Stimulated activated naive CD8-positive, alpha-beta T cell treated with anti-CD3 and anti-CD28 coated beads, Interleukin-15, Interleukin-2, amounts not matched to agents 100 ng/mL and 50 ng/mL, for 24 hours (primary cell): ENCODE measurements at regions not wholly inside any gene's neighbourhood (a gene's known extent, or its start where the extent isn't known, plus 50 kb on each side); places are given as distances from the start of the nearest gene placed in this dataset.
"Not testable (repeated sequence)": the region's sequence is repeated elsewhere in the genome, so short reads cannot be mapped to it uniquely, and the experiment has no call there.

Experiments used
- H3K27ac Mint-ChIP-seq: one replicate; pipeline ENCODE4 v1.8.0; 2021; ENCODE audit warnings: mild to moderate bottlenecking, mixed read lengths
- H3K27me3 Mint-ChIP-seq: one replicate; pipeline ENCODE4 v1.8.0; 2021; ENCODE audit warnings: mixed read lengths
- H3K36me3 Mint-ChIP-seq: one replicate; pipeline ENCODE4 v1.8.0; 2021; ENCODE audit warnings: low read depth, mixed read lengths
- H3K4me1 Mint-ChIP-seq: one replicate; pipeline ENCODE4 v1.8.0; 2021; ENCODE audit warnings: low read depth, mixed read lengths
- H3K4me3 Mint-ChIP-seq: one replicate; pipeline ENCODE4 v1.8.0; 2021; ENCODE audit warnings: mild to moderate bottlenecking, mixed read lengths
- H3K9me3 Mint-ChIP-seq: one replicate; pipeline ENCODE4 v1.8.0; 2021; ENCODE audit warnings: mixed read lengths

GRCh38 chr10:118442032-118442431, 99.9 kb upstream of the FAM204A start:
- H3K4me1 Mint-ChIP-seq = no peaks in the 10 kb centered on the region
- no peaks in the 10 kb centered on the region for H3K36me3 Mint-ChIP-seq
- no peak overlapping the region for H3K27ac Mint-ChIP-seq
- H3K9me3 Mint-ChIP-seq = no peaks in the 10 kb centered on the region
- H3K4me3 Mint-ChIP-seq = no peak overlapping the region
- peaks cover 33% of the 10 kb centered on the region for H3K27me3 Mint-ChIP-seq

GRCh38 chr10:118439824-118440223, 97.7 kb upstream of the FAM204A start:
- no peaks in the 10 kb centered on the region for H3K36me3 Mint-ChIP-seq
- no peak overlapping the region for H3K27ac Mint-ChIP-seq
- no peak overlapping the region for H3K4me3 Mint-ChIP-seq
- H3K9me3 Mint-ChIP-seq = no peaks in the 10 kb centered on the region
- H3K27me3 Mint-ChIP-seq = peaks cover 39% of the 10 kb centered on the region
- no peaks in the 10 kb centered on the region for H3K4me1 Mint-ChIP-seq

GRCh38 chr10:118436742-118437141, 94.6 kb upstream of the FAM204A start:
- Mint-ChIP-seq H3K27me3 (peaks cover 39% of the 10 kb centered on the region), H3K36me3 (no peaks in the 10 kb centered on the region), H3K9me3 (no peaks in the 10 kb centered on the region), H3K27ac (no peak overlapping the region), H3K4me3 (no peak overlapping the region), H3K4me1 (no peaks in the 10 kb centered on the region)

- no peak overlapping the region for H3K4me3 Mint-ChIP-seq
- H3K27ac Mint-ChIP-seq = no peak overlapping the region
- no peaks in the 10 kb centered on the region for H3K9me3 Mint-ChIP-seq
- no peaks in the 10 kb centered on the region for H3K4me1 Mint-ChIP-seq
- peaks cover 15% of the 10 kb centered on the region for H3K27me3 Mint-ChIP-seq
- H3K36me3 Mint-ChIP-seq = no peaks in the 10 kb centered on the region
Observed at GRCh38 chr10:118430190-118430589, 88.1 kb upstream of the FAM204A start.

- H3K4me1 Mint-ChIP-seq = no peaks in the 10 kb centered on the region
- H3K27ac Mint-ChIP-seq = no peak overlapping the region
- no peaks in the 10 kb centered on the region for H3K36me3 Mint-ChIP-seq
- no peaks in the 10 kb centered on the region for H3K9me3 Mint-ChIP-seq
- peaks cover 10% of the 10 kb centered on the region for H3K27me3 Mint-ChIP-seq
- H3K4me3 Mint-ChIP-seq = no peak overlapping the region
Observed at GRCh38 chr10:118423800-118424442, 81.8 kb upstream of the FAM204A start.

- Mint-ChIP-seq H3K4me1 (no peaks in the 10 kb centered on the region), H3K9me3 (no peaks in the 10 kb centered on the region), H3K27me3 (peaks cover 12% of the 10 kb centered on the region), H3K36me3 (no peaks in the 10 kb centered on the region), H3K4me3 (no peak overlapping the region), H3K27ac (no peak overlapping the region)
Observed at GRCh38 chr10:118422241-118422640, 80.1 kb upstream of the FAM204A start.

GRCh38 chr10:118420049-118420448, 77.9 kb upstream of the FAM204A start:
- not testable (repeated sequence) for H3K9me3 Mint-ChIP-seq, H3K4me3 Mint-ChIP-seq, H3K27ac Mint-ChIP-seq, H3K36me3 Mint-ChIP-seq, H3K4me1 Mint-ChIP-seq
- H3K27me3 Mint-ChIP-seq = peaks cover 19% of the 10 kb centered on the region

- Mint-ChIP-seq H3K9me3 (no peaks in the 10 kb centered on the region), H3K4me3 (no peak overlapping the region), H3K4me1 (no peaks in the 10 kb centered on the region), H3K27ac (no peak overlapping the region), H3K36me3 (no peaks in the 10 kb centered on the region), H3K27me3 (peaks cover 39% of the 10 kb centered on the region)
Observed at GRCh38 chr10:118412932-118413331, 70.8 kb upstream of the FAM204A start.

GRCh38 chr10:118412132-118412760, 70.1 kb upstream of the FAM204A start:
- no peaks in the 10 kb centered on the region for H3K36me3 Mint-ChIP-seq
- peaks cover 42% of the 10 kb centered on the region for H3K27me3 Mint-ChIP-seq
- no peak overlapping the region for H3K4me3 Mint-ChIP-seq
- H3K4me1 Mint-ChIP-seq = no peaks in the 10 kb centered on the region
- no peaks in the 10 kb centered on the region for H3K9me3 Mint-ChIP-seq
- H3K27ac Mint-ChIP-seq = no peak overlapping the region

- peaks cover 23% of the 10 kb centered on the region for H3K27me3 Mint-ChIP-seq
- no peaks in the 10 kb centered on the region for H3K9me3 Mint-ChIP-seq
- no peaks in the 10 kb centered on the region for H3K36me3 Mint-ChIP-seq
- no peak overlapping the region for H3K4me3 Mint-ChIP-seq
- H3K27ac Mint-ChIP-seq = no peak overlapping the region
- no peaks in the 10 kb centered on the region for H3K4me1 Mint-ChIP-seq
Observed at GRCh38 chr10:118409295-118409694, 67.2 kb upstream of the FAM204A start.

- Mint-ChIP-seq H3K27me3 (peaks cover 19% of the 10 kb centered on the region), H3K27ac (no peak overlapping the region)
Observed at GRCh38 chr10:118408181-118408580, 66.1 kb upstream of the FAM204A start.

GRCh38 chr10:118407777-118408176, 65.7 kb upstream of the FAM204A start:
- H3K9me3 Mint-ChIP-seq = no peaks in the 10 kb centered on the region
- H3K36me3 Mint-ChIP-seq = no peaks in the 10 kb centered on the region
- no peaks in the 10 kb centered on the region for H3K4me1 Mint-ChIP-seq
- no peak overlapping the region for H3K4me3 Mint-ChIP-seq
- no peak overlapping the region for H3K27ac Mint-ChIP-seq
- H3K27me3 Mint-ChIP-seq = peaks cover 15% of the 10 kb centered on the region

More at GRCh38 chr10:118408181-118408580, 66.1 kb upstream of the FAM204A start:
- H3K36me3 Mint-ChIP-seq = no peaks in the 10 kb centered on the region
- H3K9me3 Mint-ChIP-seq = no peaks in the 10 kb centered on the region
- H3K4me3 Mint-ChIP-seq = no peak overlapping the region
- H3K4me1 Mint-ChIP-seq = no peaks in the 10 kb centered on the region

- H3K9me3 Mint-ChIP-seq = no peaks in the 10 kb centered on the region
- H3K27ac Mint-ChIP-seq = no peak overlapping the region
- H3K36me3 Mint-ChIP-seq = no peaks in the 10 kb centered on the region
- H3K4me3 Mint-ChIP-seq = no peak overlapping the region
- H3K27me3 Mint-ChIP-seq = peaks cover 11% of the 10 kb centered on the region
- H3K4me1 Mint-ChIP-seq = no peaks in the 10 kb centered on the region
Observed at GRCh38 chr10:118407026-118407425, 64.9 kb upstream of the FAM204A start.

- no peaks in the 10 kb centered on the region for H3K4me1 Mint-ChIP-seq
- H3K36me3 Mint-ChIP-seq = no peaks in the 10 kb centered on the region
- no peak overlapping the region for H3K4me3 Mint-ChIP-seq
- H3K27me3 Mint-ChIP-seq = peaks cover 3% of the 10 kb centered on the region
- no peak overlapping the region for H3K27ac Mint-ChIP-seq
- no peaks in the 10 kb centered on the region for H3K9me3 Mint-ChIP-seq
Observed at GRCh38 chr10:118405928-118406327, 63.8 kb upstream of the FAM204A start.

GRCh38 chr10:118403967-118404366, 61.8 kb upstream of the FAM204A start:
- H3K27me3 Mint-ChIP-seq = peaks cover 7% of the 10 kb centered on the region
- H3K27ac Mint-ChIP-seq = no peak overlapping the region
- no peaks in the 10 kb centered on the region for H3K36me3 Mint-ChIP-seq
- H3K9me3 Mint-ChIP-seq = no peaks in the 10 kb centered on the region
- H3K4me1 Mint-ChIP-seq = no peaks in the 10 kb centered on the region
- no peak overlapping the region for H3K4me3 Mint-ChIP-seq

- H3K36me3 Mint-ChIP-seq = no peaks in the 10 kb centered on the region
- H3K27ac Mint-ChIP-seq = no peak overlapping the region
Observed at GRCh38 chr10:118401708-118402193, 59.6 kb upstream of the FAM204A start.

More at GRCh38 chr10:118401708-118402193, 59.6 kb upstream of the FAM204A start:
- Mint-ChIP-seq H3K9me3 (no peaks in the 10 kb centered on the region), H3K27me3 (peaks cover 4% of the 10 kb centered on the region), H3K4me3 (no peak overlapping the region), H3K4me1 (no peaks in the 10 kb centered on the region)
